ENCODE measurements at regions not wholly inside any gene's neighbourhood (a gene's known extent, or its start where the extent isn't known, plus 50 kb on each side); places are given as distances from the start of the nearest gene placed in this dataset.

DNA sequence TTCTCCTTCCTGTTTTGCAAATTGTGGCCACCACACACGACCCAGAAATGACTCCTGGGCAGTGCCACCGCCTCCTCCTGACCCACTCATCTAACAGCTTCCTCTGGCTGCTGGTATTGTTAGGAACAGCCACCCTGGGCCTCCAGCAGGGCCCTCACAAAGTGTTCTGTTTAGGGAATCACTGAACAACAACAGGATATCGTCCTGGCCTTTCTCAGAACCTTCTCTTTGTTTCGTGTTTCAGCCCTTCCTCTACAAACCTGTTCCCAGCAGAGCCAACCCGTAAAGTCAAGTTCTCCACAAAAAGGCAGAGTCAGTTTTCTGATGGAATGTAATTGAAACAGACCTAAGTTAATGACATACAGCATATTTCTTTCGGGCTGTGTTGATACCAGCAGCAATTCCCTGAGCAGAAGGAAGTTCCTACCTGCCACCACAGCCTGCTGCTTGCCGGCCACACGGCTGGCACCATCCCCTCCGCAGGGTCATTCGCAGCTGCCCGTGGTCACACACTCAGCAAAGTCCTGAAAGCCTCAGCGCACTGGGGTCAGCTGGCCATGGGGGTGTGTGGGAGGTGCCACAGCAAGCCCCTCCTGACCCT, 91.7 kb upstream of the PITRM1 start:
- no peak overlapping the region for H3K27ac Mint-ChIP-seq
- ChIA-PET POLR2A (no interaction called here), CTCF (interaction anchor here (0.7 kb wide), 1 partner anchor 139 kb away, joined by 3 read pairs; no protein-coding TSS in a partner anchor)
- H3K4me3 Mint-ChIP-seq = no peak overlapping the region
- Histone ChIP-seq H3K79me2 (ENCODE audit: control insufficient read depth, insufficient read depth, low read length) (no peaks in the 10 kb centered on the region), H3K36me3 (replicated peaks in 1 of 2; ENCODE audit: control extremely low read depth in 1 of 2, control insufficient read depth in 1 of 2, extremely low read depth in 1 of 2, insufficient read depth in 2 of 2, low read length in 1 of 2) (no peaks in the 10 kb centered on the region), H3K27me3 (replicated peaks in 1 of 4; ENCODE audit: control extremely low read depth in 1 of 4, control insufficient read depth in 3 of 4, insufficient read depth in 4 of 4, low read length in 3 of 4) (peaks cover 0 to 2% (median 0%) of the 10 kb centered on the region in 4 experiments), H3K27ac (ENCODE audit: low read length in 2 of 2) (no peak overlapping the region), H3K9ac (ENCODE audit: low read length) (no peak overlapping the region), H2AFZ (ENCODE audit: insufficient read depth, low read depth, low read length, poor library complexity, severe bottlenecking) (no peak overlapping the region), H3K4me1 (ENCODE audit: control insufficient read depth in 2 of 2, insufficient read depth in 2 of 2, low read length in 2 of 2) (no peaks in the 10 kb centered on the region), H3K4me2 (replicated peaks; ENCODE audit: low read depth, low read length, poor library complexity, severe bottlenecking) (no peak overlapping the region), H4K20me1 (ENCODE audit: control insufficient read depth, insufficient read depth, low read length, poor library complexity, severe bottlenecking) (no peaks in the 10 kb centered on the region), H3K9me3 (ENCODE audit: control extremely low read depth in 1 of 3, control insufficient read depth in 2 of 3, insufficient read depth in 1 of 3, low read length in 2 of 3) (peaks cover 0 to 4% (median 0%) of the 10 kb centered on the region in 3 donors), H3K4me3 (ENCODE audit: control extremely low read depth in 1 of 5, extremely low read depth in 1 of 5, insufficient read depth in 1 of 5, low read depth in 2 of 5, low read length in 4 of 5) (no peak overlapping the region)
- peaks cover 14% of the 10 kb centered on the region for H3K27me3 Mint-ChIP-seq
- WGBS (ENCODE audit: insufficient coverage) = 64% methylated on average over 11 of the region's 12 CpGs
- DNase-seq (no peak), ATAC-seq (ENCODE audit: low read depth) (no peak)
- H3K9me3 Mint-ChIP-seq (ENCODE audit: insufficient read depth) = no peaks in the 10 kb centered on the region
- TF ChIP-seq, protein P1, sequence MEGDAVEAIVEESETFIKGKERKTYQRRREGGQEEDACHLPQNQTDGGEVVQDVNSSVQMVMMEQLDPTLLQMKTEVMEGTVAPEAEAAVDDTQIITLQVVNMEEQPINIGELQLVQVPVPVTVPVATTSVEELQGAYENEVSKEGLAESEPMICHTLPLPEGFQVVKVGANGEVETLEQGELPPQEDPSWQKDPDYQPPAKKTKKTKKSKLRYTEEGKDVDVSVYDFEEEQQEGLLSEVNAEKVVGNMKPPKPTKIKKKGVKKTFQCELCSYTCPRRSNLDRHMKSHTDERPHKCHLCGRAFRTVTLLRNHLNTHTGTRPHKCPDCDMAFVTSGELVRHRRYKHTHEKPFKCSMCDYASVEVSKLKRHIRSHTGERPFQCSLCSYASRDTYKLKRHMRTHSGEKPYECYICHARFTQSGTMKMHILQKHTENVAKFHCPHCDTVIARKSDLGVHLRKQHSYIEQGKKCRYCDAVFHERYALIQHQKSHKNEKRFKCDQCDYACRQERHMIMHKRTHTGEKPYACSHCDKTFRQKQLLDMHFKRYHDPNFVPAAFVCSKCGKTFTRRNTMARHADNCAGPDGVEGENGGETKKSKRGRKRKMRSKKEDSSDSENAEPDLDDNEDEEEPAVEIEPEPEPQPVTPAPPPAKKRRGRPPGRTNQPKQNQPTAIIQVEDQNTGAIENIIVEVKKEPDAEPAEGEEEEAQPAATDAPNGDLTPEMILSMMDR (IDR thresholded peaks at IDR 0.05) = no peak
- TF ChIP-seq EZH2 (IDR thresholded peaks at IDR 0.05; ENCODE audit: borderline replicate concordance, insufficient read depth, low read depth, low read length, poor library complexity, severe bottlenecking) = no peak
- no peaks in the 10 kb centered on the region for H3K4me1 Mint-ChIP-seq
- intact Hi-C loops (cut with micrococcal nuclease) = no loop called here

DNA sequence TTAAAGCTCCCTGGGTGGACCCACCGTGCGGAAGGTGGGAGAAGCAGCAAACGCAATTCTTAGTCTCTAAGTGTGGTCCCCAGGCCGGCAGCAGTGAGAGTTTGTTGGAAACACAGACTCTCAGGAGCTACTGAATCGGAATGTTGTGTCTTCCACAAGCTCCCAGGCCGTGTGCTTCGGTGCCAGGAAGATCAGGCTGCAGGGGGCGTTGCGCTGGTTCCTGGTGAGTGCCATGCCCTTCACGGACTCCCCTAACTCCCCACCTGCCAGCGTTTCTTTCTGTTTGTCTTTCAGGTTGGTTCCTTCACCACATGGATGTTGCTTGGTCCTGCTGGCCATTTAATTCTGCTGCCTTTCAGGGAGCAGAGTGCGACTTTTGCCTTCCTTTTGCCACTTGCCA, 91.2 kb upstream of the PITRM1 start:
- no peak overlapping the region for H3K4me3 Mint-ChIP-seq

More for the DNA sequence above, 91.2 kb upstream of the PITRM1 start:
- Histone ChIP-seq H3K4me1 (ENCODE audit: control insufficient read depth in 2 of 2, insufficient read depth in 2 of 2, low read length in 2 of 2) (no peaks in the 10 kb centered on the region), H3K36me3 (replicated peaks in 1 of 2; ENCODE audit: control extremely low read depth in 1 of 2, control insufficient read depth in 1 of 2, extremely low read depth in 1 of 2, insufficient read depth in 2 of 2, low read length in 1 of 2) (no peaks in the 10 kb centered on the region), H2AFZ (ENCODE audit: insufficient read depth, low read depth, low read length, poor library complexity, severe bottlenecking) (no peak overlapping the region), H3K4me2 (replicated peaks; ENCODE audit: low read depth, low read length, poor library complexity, severe bottlenecking) (no peak overlapping the region), H4K20me1 (ENCODE audit: control insufficient read depth, insufficient read depth, low read length, poor library complexity, severe bottlenecking) (no peaks in the 10 kb centered on the region), H3K9me3 (ENCODE audit: control extremely low read depth in 1 of 3, control insufficient read depth in 2 of 3, insufficient read depth in 1 of 3, low read length in 2 of 3) (peaks cover 0 to 4% (median 0%) of the 10 kb centered on the region in 3 donors), H3K27me3 (replicated peaks in 1 of 4; ENCODE audit: control extremely low read depth in 1 of 4, control insufficient read depth in 3 of 4, insufficient read depth in 4 of 4, low read length in 3 of 4) (peaks cover 0 to 2% (median 0%) of the 10 kb centered on the region in 4 experiments), H3K79me2 (ENCODE audit: control insufficient read depth, insufficient read depth, low read length) (no peaks in the 10 kb centered on the region), H3K4me3 (ENCODE audit: control extremely low read depth in 1 of 5, extremely low read depth in 1 of 5, insufficient read depth in 1 of 5, low read depth in 2 of 5, low read length in 4 of 5) (no peak overlapping the region), H3K27ac (ENCODE audit: low read length in 2 of 2) (no peak overlapping the region), H3K9ac (ENCODE audit: low read length) (no peak overlapping the region)
- intact Hi-C loops (cut with micrococcal nuclease) = no loop called here
- ATAC-seq (ENCODE audit: low read depth) (no peak), DNase-seq (no peak)
- CTCF ChIA-PET = no interaction called here
- no peak for TF ChIP-seq EZH2 (IDR thresholded peaks at IDR 0.05; ENCODE audit: borderline replicate concordance, insufficient read depth, low read depth, low read length, poor library complexity, severe bottlenecking)
- TF ChIP-seq, protein P1 (IDR thresholded peaks at IDR 0.05) = no peak
- POLR2A ChIA-PET = no interaction called here
- Mint-ChIP-seq H3K27ac (no peak overlapping the region), H3K27me3 (peaks cover 13% of the 10 kb centered on the region), H3K4me1 (no peaks in the 10 kb centered on the region), H3K9me3 (ENCODE audit: insufficient read depth) (no peaks in the 10 kb centered on the region)
- 84% methylated on average over 12 of the region's 12 CpGs for WGBS (ENCODE audit: insufficient coverage)

Measured in B cell (primary cell).